ENCODE measurements at regions not wholly inside any gene's neighbourhood (a gene's known extent, or its start where the extent isn't known, plus 50 kb on each side); places are given as distances from the start of the nearest gene placed in this dataset.
A peak's percentile ranks its signal among the peaks of the same experiment; 100 is the strongest.

- peaks cover 0 to 96% (median 10%) of the 10 kb centered on the region in 3 donors for H3K27me3 ChIP-seq (ENCODE audit: insufficient read depth in 3 of 3, low read length in 2 of 3)
- H3K27ac ChIP-seq = no peak overlapping the region
- intact Hi-C loops (cut with DNase I) = no loop called here
- DNase-seq (peak; percentile 73 to 78), ATAC-seq (peak; percentile 75 to 99 (median 84))
- H3K9me3 ChIP-seq = no peaks in the 10 kb centered on the region
- no peak for TF ChIP-seq CTCF (IDR thresholded peaks at IDR 0.05)
- WGBS, 3 donors = 1 to 2% (median 2%) methylated on average over 87 to 108 of the region's 108 CpGs
- H3K4me1 ChIP-seq = peaks cover 3% of the 10 kb centered on the region
- no peak overlapping the region for H3K4me3 ChIP-seq
- no peaks in the 10 kb centered on the region for H3K36me3 ChIP-seq (ENCODE audit: insufficient read depth in 1 of 2, low read depth in 1 of 2)
Observed at GRCh38 chr5:175796536-175797499, 74.6 kb upstream of the CPLX2 start.

GRCh38 chr5:175797521-175798038, 73.8 kb upstream of the CPLX2 start:
- Histone ChIP-seq H3K27me3 (ENCODE audit: insufficient read depth in 3 of 3, low read length in 2 of 3) (peaks cover 0 to 94% (median 10%) of the 10 kb centered on the region in 3 donors), H3K9me3 (no peaks in the 10 kb centered on the region), H3K36me3 (ENCODE audit: insufficient read depth in 1 of 2, low read depth in 1 of 2) (no peaks in the 10 kb centered on the region), H3K27ac (no peak overlapping the region), H3K4me3 (no peak overlapping the region), H3K4me1 (peaks cover 3% of the 10 kb centered on the region)
- intact Hi-C loops (cut with DNase I) = no loop called here
- no peak for ATAC-seq
- WGBS, 3 donors = 0 to 1% (median 1%) methylated on average over 26 to 27 of the region's 27 CpGs
- DNase-seq = no peak
- TF ChIP-seq CTCF (IDR thresholded peaks at IDR 0.05) = no peak

GRCh38 chr5:175798626-175799025, 72.8 kb upstream of the CPLX2 start:
- Histone ChIP-seq H3K27me3 (ENCODE audit: insufficient read depth in 3 of 3, low read length in 2 of 3) (peaks cover 0 to 86% (median 12%) of the 10 kb centered on the region in 3 donors), H3K4me1 (peaks cover 3% of the 10 kb centered on the region), H3K27ac (no peak overlapping the region), H3K36me3 (ENCODE audit: insufficient read depth in 1 of 2, low read depth in 1 of 2) (no peaks in the 10 kb centered on the region), H3K4me3 (no peak overlapping the region), H3K9me3 (no peaks in the 10 kb centered on the region)
- no peak for DNase-seq
- no peak for ATAC-seq
- TF ChIP-seq CTCF (IDR thresholded peaks at IDR 0.05) = no peak
- intact Hi-C loops (cut with DNase I) = no loop called here
- 89 to 99% (median 94%) methylated on average over 2 of the region's 2 CpGs for WGBS, 3 donors

- H3K4me1 ChIP-seq = peaks cover 3% of the 10 kb centered on the region
- DNase-seq (no peak), ATAC-seq (no peak)
- no peak overlapping the region for H3K27ac ChIP-seq
- intact Hi-C loops (cut with DNase I) = no loop called here
- no peak for TF ChIP-seq CTCF (IDR thresholded peaks at IDR 0.05)
- no peaks in the 10 kb centered on the region for H3K36me3 ChIP-seq (ENCODE audit: insufficient read depth in 1 of 2, low read depth in 1 of 2)
- no peaks in the 10 kb centered on the region for H3K9me3 ChIP-seq
- H3K4me3 ChIP-seq = no peak overlapping the region
- 42 to 44% (median 43%) methylated on average over 5 of the region's 5 CpGs for WGBS, 3 donors
- peaks cover 0 to 66% (median 14%) of the 10 kb centered on the region in 3 donors for H3K27me3 ChIP-seq (ENCODE audit: insufficient read depth in 3 of 3, low read length in 2 of 3)
Observed at GRCh38 chr5:175800656-175801081, 70.7 kb upstream of the CPLX2 start.

All from psoas muscle (tissue), 7 donors.